Coronary artery (tissue), 2 donors: ENCODE measurements at regions not wholly inside any gene's neighbourhood (a gene's known extent, or its start where the extent isn't known, plus 50 kb on each side); places are given as distances from the start of the nearest gene placed in this dataset.

Source experiments
- DNase-seq: peaks from one replicate; pipeline ENCODE4 v3.0.0-alpha.2; 2017; ENCODE audit warnings: low spot score
- H3K27ac ChIP-seq, 2 donors: fragments of 200-600 bp; sonication (generic); one replicate each; pipeline ENCODE4 v1.5.1; 2016 to 2019
- H3K4me3 ChIP-seq: fragments of 200-600 bp; sonication (generic); 2 replicates; pipeline ENCODE4 v1.5.1; 2016; ENCODE audit warnings: mild to moderate bottlenecking, moderate library complexity
- CTCF ChIP-seq: fragments of 200-600 bp; sonication (generic); IDR thresholded peaks from one replicate; pipeline ENCODE4 v1.5.1; 2019; ENCODE audit warnings: antibody characterized with exemption

- Histone ChIP-seq H3K27ac (no peak overlapping the region), H3K4me3 (no peak overlapping the region)
- DNase-seq, result no peak
- TF ChIP-seq CTCF, result no peak
Observed at GRCh38 chr2:38207168-38207567, 131.2 kb upstream of the CYP1B1 start.

DNA sequence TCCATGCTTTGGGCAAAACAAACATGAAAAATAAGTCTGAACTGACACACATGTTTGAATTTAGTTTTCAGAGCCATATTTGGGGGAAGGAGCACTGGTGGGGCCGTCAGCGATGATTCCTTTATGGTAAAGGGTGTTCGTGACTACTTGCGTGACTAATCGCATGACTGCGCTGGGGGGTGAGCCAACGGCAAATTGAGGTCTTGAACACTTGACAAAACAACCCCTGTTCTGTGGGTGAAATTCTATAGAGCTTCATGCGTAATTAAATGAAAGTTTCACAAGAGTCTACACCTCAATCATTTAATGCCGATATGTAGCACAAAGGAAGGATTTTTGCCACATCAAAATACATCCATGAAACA lies 127.5 kb upstream of the CYP1B1 start:
- Histone ChIP-seq H3K27ac (no peak overlapping the region), H3K4me3 (no peak overlapping the region)
- TF ChIP-seq CTCF, result no peak
- no peak for DNase-seq

DNA sequence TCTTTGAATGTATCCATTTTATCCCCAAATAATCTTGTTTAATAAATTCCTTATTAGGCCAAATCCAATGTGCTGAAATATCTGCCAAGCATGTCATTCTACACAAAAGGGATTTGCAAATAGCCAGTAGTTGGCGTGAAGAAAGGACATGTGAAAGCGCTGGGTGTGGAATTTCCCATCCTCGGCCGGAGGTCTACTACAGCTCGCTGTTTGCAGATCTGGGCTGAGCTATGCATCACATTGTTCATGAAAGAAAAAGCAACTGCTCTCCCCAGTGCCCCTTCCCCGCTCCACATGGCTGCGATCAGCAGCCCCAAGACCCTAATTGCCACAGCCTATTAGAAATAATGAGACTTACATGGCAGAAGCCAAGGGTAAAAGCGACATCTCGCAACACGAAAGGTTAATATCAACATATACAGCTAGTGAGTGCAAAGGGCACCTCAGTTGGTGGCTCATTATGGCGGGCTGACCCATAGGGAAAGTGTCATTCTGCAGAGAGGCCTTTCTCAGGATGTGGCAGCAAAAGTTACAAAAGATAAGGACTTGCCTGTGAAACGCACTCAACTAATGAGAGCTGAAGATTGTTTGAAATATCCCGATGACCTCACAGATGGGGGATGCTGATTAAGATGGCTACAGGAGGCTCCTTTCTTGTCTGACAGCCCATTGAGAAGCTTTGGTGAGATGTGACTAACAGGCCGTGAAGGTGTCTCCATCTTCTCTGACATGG lies 126.9 kb upstream of the CYP1B1 start:
- no peak overlapping the region for H3K4me3 ChIP-seq
- no peak overlapping the region for H3K27ac ChIP-seq
- TF ChIP-seq CTCF, result no peak
- DNase-seq, result no peak

DNA sequence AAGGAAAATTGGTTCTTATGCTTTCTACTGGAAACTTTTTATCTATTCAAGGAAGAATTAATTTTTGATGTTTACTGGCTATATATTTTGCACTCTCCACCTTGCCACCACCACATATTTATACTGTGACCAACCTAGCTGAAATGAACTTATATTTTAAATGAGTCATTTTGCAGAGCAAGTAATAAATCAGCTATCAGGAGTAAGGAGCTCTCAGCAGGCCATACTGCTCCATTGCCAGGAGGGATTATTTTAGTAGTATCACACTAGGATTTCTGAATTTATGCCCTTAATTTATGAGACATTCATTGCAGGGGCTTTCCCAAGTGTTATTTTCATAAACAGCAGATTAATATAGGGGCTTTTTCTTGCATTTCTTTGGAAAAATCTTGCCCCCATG lies 125.8 kb upstream of the CYP1B1 start:
- DNase-seq, result no peak
- no peak overlapping the region for H3K4me3 ChIP-seq
- no peak overlapping the region for H3K27ac ChIP-seq
- no peak for TF ChIP-seq CTCF

GRCh38 chr2:38200598-38200997 lies 124.6 kb upstream of the CYP1B1 start:
- H3K4me3 ChIP-seq, result no peak overlapping the region
- TF ChIP-seq CTCF, result no peak
- no peak overlapping the region for H3K27ac ChIP-seq
- no peak for DNase-seq

DNA sequence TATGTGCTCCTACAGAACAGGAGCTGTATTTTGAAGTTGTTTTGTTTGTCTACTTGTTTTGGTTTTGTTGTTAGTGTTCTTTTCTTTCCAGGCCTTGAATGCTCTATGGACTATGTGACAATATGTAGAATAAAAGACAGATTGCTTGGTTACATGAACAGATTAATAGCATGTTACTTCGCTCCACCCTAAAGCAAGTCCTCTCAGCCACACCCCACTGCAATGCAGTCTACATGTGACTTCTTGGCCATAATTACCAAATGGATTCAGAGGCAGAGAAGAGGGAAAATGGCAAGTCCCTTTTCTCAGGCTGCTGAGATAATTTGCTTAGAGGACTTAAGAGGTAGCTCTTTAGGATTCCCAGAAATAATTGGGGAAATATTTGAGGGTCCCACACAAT lies 123.2 kb upstream of the CYP1B1 start:
- H3K27ac ChIP-seq, result no peak overlapping the region
- H3K4me3 ChIP-seq, result no peak overlapping the region
- DNase-seq, result no peak
- TF ChIP-seq CTCF, result no peak

- no peak for DNase-seq
- TF ChIP-seq CTCF, result no peak
Observed at GRCh38 chr2:38194751-38195150, 118.8 kb upstream of the CYP1B1 start.

More at GRCh38 chr2:38194751-38195150, 118.8 kb upstream of the CYP1B1 start:
- Histone ChIP-seq H3K27ac (no peak overlapping the region), H3K4me3 (no peak overlapping the region)
